ENCODE measurements at regions not wholly inside any gene's neighbourhood (a gene's known extent, or its start where the extent isn't known, plus 50 kb on each side); places are given as distances from the start of the nearest gene placed in this dataset.

DNA sequence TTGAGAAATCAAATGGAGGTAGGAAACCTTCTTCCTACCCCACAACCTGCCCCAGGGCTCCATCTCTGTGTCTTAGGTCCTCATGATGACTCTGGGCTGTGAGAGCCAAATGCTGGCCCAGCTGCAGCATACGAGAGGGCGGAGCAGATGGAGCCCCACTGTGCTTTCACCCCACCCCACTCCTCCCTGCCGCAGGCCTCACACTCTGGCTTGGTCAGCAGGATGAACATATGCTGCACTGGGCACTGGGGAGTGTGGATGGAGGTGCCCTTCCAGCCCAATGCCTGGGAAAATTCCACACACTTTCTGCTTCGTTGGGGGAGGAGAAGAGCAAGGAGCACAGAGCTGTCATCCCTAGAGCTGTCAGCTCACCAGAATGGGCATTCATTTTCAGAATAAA, 271.6 kb upstream of the CADM1 start:
- TF ChIP-seq, protein P1, sequence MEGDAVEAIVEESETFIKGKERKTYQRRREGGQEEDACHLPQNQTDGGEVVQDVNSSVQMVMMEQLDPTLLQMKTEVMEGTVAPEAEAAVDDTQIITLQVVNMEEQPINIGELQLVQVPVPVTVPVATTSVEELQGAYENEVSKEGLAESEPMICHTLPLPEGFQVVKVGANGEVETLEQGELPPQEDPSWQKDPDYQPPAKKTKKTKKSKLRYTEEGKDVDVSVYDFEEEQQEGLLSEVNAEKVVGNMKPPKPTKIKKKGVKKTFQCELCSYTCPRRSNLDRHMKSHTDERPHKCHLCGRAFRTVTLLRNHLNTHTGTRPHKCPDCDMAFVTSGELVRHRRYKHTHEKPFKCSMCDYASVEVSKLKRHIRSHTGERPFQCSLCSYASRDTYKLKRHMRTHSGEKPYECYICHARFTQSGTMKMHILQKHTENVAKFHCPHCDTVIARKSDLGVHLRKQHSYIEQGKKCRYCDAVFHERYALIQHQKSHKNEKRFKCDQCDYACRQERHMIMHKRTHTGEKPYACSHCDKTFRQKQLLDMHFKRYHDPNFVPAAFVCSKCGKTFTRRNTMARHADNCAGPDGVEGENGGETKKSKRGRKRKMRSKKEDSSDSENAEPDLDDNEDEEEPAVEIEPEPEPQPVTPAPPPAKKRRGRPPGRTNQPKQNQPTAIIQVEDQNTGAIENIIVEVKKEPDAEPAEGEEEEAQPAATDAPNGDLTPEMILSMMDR (IDR thresholded peaks at IDR 0.05), result no peak
- no peak for TF ChIP-seq POLR2A (IDR thresholded peaks at IDR 0.05)
- Histone ChIP-seq H3K27me3 (no peaks in the 10 kb centered on the region), H3K36me3 (replicated peaks in 1 of 2; ENCODE audit: insufficient read depth in 1 of 2, low read depth in 2 of 2) (no peaks in the 10 kb centered on the region), H3K27ac (no peak overlapping the region), H3K4me3 (no peak overlapping the region), H3K9me3 (no peaks in the 10 kb centered on the region), H3K4me1 (no peaks in the 10 kb centered on the region)
- DNase-seq (peak in 1 of 4 donors; percentile 15), ATAC-seq (no peak)
- intact Hi-C loops (cut with DNase I), result no loop called here
- 41 to 51% methylated on average over 4 of the region's 4 CpGs for WGBS, 2 donors

DNA sequence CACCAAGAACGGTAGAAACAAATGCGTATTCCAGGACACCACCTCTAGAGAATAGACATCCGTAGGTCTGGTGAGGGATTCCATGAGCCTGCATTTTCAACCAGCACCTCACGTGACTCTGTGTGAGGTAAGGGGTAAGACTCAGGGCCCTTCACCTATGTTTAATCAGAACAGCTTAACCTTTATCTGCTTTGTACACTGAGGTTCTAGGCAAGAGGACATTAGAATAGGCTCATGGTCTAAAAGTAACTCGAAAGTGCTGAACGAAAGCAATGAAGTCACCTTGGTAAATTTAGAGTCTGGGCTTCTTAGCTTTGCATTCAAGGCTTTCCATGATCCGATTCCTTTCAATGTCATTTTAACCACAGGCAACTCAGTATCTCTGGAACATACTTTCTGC, 270.5 kb upstream of the CADM1 start:
- TF ChIP-seq, protein P1 (IDR thresholded peaks at IDR 0.05), result no peak
- TF ChIP-seq POLR2A (IDR thresholded peaks at IDR 0.05), result no peak
- DNase-seq, result no peak
- no peak for ATAC-seq
- Histone ChIP-seq H3K4me3 (no peak overlapping the region), H3K36me3 (replicated peaks in 1 of 2; ENCODE audit: insufficient read depth in 1 of 2, low read depth in 2 of 2) (no peaks in the 10 kb centered on the region), H3K27me3 (no peaks in the 10 kb centered on the region), H3K9me3 (no peaks in the 10 kb centered on the region), H3K4me1 (no peaks in the 10 kb centered on the region), H3K27ac (no peak overlapping the region)
- 74 to 79% methylated on average over 7 of the region's 7 CpGs for WGBS, 2 donors
- intact Hi-C loops (cut with DNase I), result no loop called here

DNA sequence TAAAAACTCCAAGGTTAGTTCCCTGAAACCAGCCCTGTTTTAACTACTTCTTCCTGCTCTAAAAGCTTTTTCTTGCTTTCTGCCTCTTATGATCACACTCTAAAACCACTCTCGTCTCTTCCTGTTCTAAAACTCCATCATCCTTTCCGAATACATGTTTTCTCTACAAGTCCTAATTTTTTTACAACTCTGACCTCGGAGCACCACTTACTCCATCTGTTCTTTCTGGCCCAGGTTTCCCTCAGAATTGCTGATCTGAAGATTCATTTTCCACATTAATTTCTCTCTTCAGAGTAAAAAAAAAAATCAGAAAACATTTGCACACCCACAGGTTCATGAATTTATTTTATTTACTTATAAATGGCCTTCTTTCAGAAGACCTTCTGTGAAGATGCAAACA, 265.7 kb upstream of the CADM1 start:
- DNase-seq (no peak), ATAC-seq (no peak)
- H3K9me3 ChIP-seq, result no peaks in the 10 kb centered on the region
- H3K27ac ChIP-seq, result no peak overlapping the region
- H3K36me3 ChIP-seq (replicated peaks in 1 of 2; ENCODE audit: insufficient read depth in 1 of 2, low read depth in 2 of 2), result no peaks in the 10 kb centered on the region
- H3K4me1 ChIP-seq, result no peaks in the 10 kb centered on the region
- no peak overlapping the region for H3K4me3 ChIP-seq
- intact Hi-C loops (cut with DNase I), result no loop called here
- 65 to 68% methylated on average over 3 of the region's 3 CpGs for WGBS, 2 donors
- H3K27me3 ChIP-seq, result no peaks in the 10 kb centered on the region
- TF ChIP-seq POLR2A (IDR thresholded peaks at IDR 0.05), result no peak
- TF ChIP-seq, protein P1 (IDR thresholded peaks at IDR 0.05), result no peak

DNA sequence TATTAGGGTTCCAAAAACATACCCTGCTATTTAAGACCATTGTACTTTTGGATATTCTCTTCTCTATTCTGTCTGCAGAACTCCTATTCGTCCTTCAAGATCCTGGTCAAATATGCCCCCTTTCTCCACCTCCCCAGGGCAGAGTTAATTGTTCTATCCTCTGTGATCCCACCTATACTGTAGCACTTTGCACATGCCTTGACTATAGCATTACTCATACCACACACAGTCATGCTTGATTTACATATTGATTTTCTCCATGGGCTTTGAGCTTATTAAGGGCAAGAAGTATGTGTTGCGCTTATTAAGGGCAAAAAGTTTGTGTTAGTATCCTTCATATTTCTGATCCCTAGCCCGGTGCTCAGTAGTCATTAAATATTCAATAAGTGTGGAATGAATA, 263.7 kb upstream of the CADM1 start:
- intact Hi-C loops (cut with DNase I), result no loop called here
- Histone ChIP-seq H3K4me3 (no peak overlapping the region), H3K4me1 (no peaks in the 10 kb centered on the region), H3K36me3 (replicated peaks in 1 of 2; ENCODE audit: insufficient read depth in 1 of 2, low read depth in 2 of 2) (no peaks in the 10 kb centered on the region), H3K9me3 (no peaks in the 10 kb centered on the region), H3K27ac (no peak overlapping the region), H3K27me3 (no peaks in the 10 kb centered on the region)
- 66 to 70% methylated on average over 3 of the region's 3 CpGs for WGBS, 2 donors
- no peak for ATAC-seq
- no peak for TF ChIP-seq POLR2A (IDR thresholded peaks at IDR 0.05)
- TF ChIP-seq, protein P1 (IDR thresholded peaks at IDR 0.05), result no peak
- DNase-seq, result no peak

DNA sequence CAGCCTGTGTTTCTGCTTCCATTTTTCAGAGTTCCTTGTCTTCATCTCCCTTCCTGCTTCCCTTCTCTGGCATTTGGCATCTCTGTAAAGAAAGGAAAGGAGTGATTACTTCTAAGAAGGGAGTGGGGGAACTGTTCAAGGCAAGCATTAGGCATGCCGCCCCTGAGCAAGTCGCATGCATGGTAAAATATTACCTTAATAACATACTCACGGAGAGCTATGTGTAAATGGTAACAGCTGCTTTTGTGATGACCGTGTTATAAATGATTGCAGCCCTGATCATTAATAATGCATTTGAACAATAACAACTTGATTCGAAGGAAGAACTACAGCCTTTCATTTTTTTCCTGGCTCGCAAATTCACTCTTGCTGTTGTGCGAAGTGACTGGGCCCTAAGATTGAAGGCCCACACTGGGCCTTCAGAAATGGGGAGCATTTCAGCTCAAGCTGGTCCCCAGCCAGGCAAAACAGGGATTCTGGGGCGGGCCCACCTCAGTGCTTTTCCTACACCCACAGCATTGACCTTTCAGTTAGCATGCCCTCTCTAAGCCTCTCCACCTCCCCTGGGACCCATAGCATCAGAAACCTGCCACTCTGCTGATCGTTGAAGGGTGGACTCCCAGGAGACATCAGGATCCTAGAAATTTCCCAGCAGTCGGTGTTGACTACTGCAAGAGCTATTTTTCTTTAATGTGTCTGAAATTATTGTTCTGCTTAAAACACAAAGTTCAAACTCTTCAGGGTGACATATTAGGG, 263.0 kb upstream of the CADM1 start:
- no peak overlapping the region for H3K4me3 ChIP-seq
- H3K9me3 ChIP-seq, result no peaks in the 10 kb centered on the region
- H3K27ac ChIP-seq, result no peak overlapping the region
- ATAC-seq (no peak), DNase-seq (no peak)
- no peak for TF ChIP-seq POLR2A (IDR thresholded peaks at IDR 0.05)
- TF ChIP-seq, protein P1 (IDR thresholded peaks at IDR 0.05), result no peak
- intact Hi-C loops (cut with DNase I), result no loop called here
- no peaks in the 10 kb centered on the region for H3K4me1 ChIP-seq
- H3K36me3 ChIP-seq (replicated peaks in 1 of 2; ENCODE audit: insufficient read depth in 1 of 2, low read depth in 2 of 2), result no peaks in the 10 kb centered on the region
- WGBS, 2 donors, result 54% methylated on average over 10 of the region's 10 CpGs
- no peaks in the 10 kb centered on the region for H3K27me3 ChIP-seq
